PC-9 (cell line): ENCODE measurements at regions not wholly inside any gene's neighbourhood (a gene's known extent, or its start where the extent isn't known, plus 50 kb on each side); places are given as distances from the start of the nearest gene placed in this dataset.

Source experiments
- EZH2 ChIP-seq: fragments of 200-600 bp; sonication (generic); IDR thresholded peaks from 2 replicates; pipeline ENCODE4 v1.8.0; 2017; ENCODE audit warnings: antibody characterized with exemption, low read depth
- TF ChIP-seq, protein P1 (sequence below): fragments of 200-600 bp; sonication (generic); conservative IDR thresholded peaks from 2 replicates; pipeline ENCODE4 v1.6.1; 2017; ENCODE audit warnings: mixed run types, antibody characterized with exemption, mild to moderate bottlenecking, moderate library complexity

DNA sequence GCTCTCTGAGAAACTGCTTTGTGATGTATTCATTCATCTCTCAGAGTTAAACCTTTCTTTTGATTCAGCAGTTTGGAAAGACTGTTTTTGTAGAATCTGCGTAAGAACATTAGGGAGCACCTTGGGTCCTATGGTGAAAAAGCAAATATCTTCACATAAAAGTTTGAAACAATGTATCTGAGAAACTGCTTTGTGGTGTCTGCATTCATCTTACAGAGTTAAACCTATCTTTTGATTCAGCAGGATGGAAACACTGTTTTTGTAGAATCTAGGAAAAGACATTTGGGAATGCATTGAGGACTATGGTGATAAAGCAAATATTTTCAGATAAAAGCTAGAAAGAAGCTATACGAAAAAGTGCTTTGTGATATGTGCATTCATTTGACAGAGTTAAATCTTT lies 361.3 kb downstream of the OR4C45 start:
- TF ChIP-seq, protein P1, sequence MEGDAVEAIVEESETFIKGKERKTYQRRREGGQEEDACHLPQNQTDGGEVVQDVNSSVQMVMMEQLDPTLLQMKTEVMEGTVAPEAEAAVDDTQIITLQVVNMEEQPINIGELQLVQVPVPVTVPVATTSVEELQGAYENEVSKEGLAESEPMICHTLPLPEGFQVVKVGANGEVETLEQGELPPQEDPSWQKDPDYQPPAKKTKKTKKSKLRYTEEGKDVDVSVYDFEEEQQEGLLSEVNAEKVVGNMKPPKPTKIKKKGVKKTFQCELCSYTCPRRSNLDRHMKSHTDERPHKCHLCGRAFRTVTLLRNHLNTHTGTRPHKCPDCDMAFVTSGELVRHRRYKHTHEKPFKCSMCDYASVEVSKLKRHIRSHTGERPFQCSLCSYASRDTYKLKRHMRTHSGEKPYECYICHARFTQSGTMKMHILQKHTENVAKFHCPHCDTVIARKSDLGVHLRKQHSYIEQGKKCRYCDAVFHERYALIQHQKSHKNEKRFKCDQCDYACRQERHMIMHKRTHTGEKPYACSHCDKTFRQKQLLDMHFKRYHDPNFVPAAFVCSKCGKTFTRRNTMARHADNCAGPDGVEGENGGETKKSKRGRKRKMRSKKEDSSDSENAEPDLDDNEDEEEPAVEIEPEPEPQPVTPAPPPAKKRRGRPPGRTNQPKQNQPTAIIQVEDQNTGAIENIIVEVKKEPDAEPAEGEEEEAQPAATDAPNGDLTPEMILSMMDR = no peak
- TF ChIP-seq EZH2 = no peak
